HepG2 (cell line): ENCODE measurements at regions not wholly inside any gene's neighbourhood (a gene's known extent, or its start where the extent isn't known, plus 50 kb on each side); places are given as distances from the start of the nearest gene placed in this dataset.

Experiments
- ATAC-seq: fragments of 200-7000 bp; cut with Tn5 transposase; 3 replicates; pipeline ENCODE4 v1.9.1; 2020; ENCODE audit warnings: mild to moderate bottlenecking, moderate library complexity
- BruUV-seq: library from RNA; stranded (reverse); fragments of 400-500 nt; replicated peaks from 2 replicates; lab custom pipeline; 2021; lab: Mats Ljungman, UMichigan
- CTCF ChIA-PET: fragments of 300-600 bp; formaldehyde crosslinking; extraction: SDS; loops from one replicate; lab custom pipeline; 2021; ENCODE audit warnings: low total read pairs, inconsistent platforms, low intra/inter-chr PET ratio; lab: Yijun Ruan, JAX
- POLR2A ChIA-PET: fragments of 350-600 bp; sonication (Branson Sonifier 250); formaldehyde crosslinking; loops from one replicate; lab custom pipeline; 2020; ENCODE audit warnings: antibody characterized with exemption, inconsistent platforms; lab: Yijun Ruan, JAX
- DNase-seq: peaks from one replicate; pipeline ENCODE4 v3.0.0-alpha.2; 2015; ENCODE audit warnings: low spot score
- FAIRE-seq: peaks from 3 replicates; lab custom pipeline; 2011; peaks lifted over from hg19 to GRCh38; lab: Jason Lieb, UNC
- H2AFZ ChIP-seq: one replicate; pipeline ENCODE4 v1.6.1; 2011; ENCODE audit warnings: low read length, inconsistent platforms
- H3K27ac ChIP-seq: fragments of 300-600 bp; 3 replicates; pipeline ENCODE4 v1.8.0; 2011; ENCODE audit warnings: mixed run types, mild to moderate bottlenecking, mixed read lengths, low read length, inconsistent platforms; ENCODE audit not compliant: insufficient read depth; ENCODE audit errors: extremely low read length
- H3K27me3 ChIP-seq, 2 experiments: fragments of 200-600 bp in 1 of 2; 2 replicates in 1 of 2; 3 replicates in 1 of 2; pipeline versions ENCODE4 v1.6.0 to v1.8.0; 2011; ENCODE audit warnings: low read length in 2 of 2, mild to moderate bottlenecking in 2 of 2, moderate library complexity in 2 of 2, inconsistent platforms in 1 of 2; ENCODE audit not compliant: insufficient read depth in 2 of 2, control insufficient read depth in 1 of 2
- H3K36me3 ChIP-seq, 2 experiments: fragments of 200-600 bp in 1 of 2; replicated peaks in 1 of 2; 2 replicates in 1 of 2; 3 replicates in 1 of 2; pipeline versions ENCODE4 v1.5.1 to v1.8.0; 2011; ENCODE audit warnings: low read length in 2 of 2, inconsistent platforms in 1 of 2; ENCODE audit not compliant: insufficient read depth in 2 of 2, control insufficient read depth in 1 of 2
- H3K4me1 ChIP-seq: 2 replicates; pipeline ENCODE4 v1.5.1; 2012; ENCODE audit warnings: low read length, inconsistent platforms; ENCODE audit not compliant: insufficient read depth
- H3K4me2 ChIP-seq: 2 replicates; pipeline ENCODE4 v1.6.0; 2011; ENCODE audit warnings: low read depth, low read length, inconsistent platforms
- H3K4me3 ChIP-seq, 3 experiments: fragments of 200-600 bp in 1 of 3; sonication (generic), shearing (Covaris generic) in 1 of 3; replicated peaks in 1 of 3; 2 replicates each; pipeline ENCODE4 v1.5.1; 2011 to 2016; ENCODE audit warnings: low read length in 3 of 3, inconsistent platforms in 2 of 3, low read depth in 2 of 3, mild to moderate bottlenecking in 2 of 3, control low read depth in 1 of 3, mixed read lengths in 1 of 3; ENCODE audit not compliant: insufficient read depth in 1 of 3
- H3K79me2 ChIP-seq: one replicate; pipeline ENCODE4 v1.6.1; 2011; ENCODE audit warnings: low read length, inconsistent platforms; ENCODE audit not compliant: insufficient read depth
- H3K9ac ChIP-seq: 2 replicates; pipeline ENCODE4 v1.6.0; 2011; ENCODE audit warnings: mild to moderate bottlenecking, low read depth, low read length, inconsistent platforms; ENCODE audit not compliant: insufficient read depth
- H3K9me3 ChIP-seq: 2 replicates; pipeline ENCODE4 v1.5.1; 2012; ENCODE audit warnings: mild to moderate bottlenecking, low read length
- H4K20me1 ChIP-seq: 2 replicates; pipeline ENCODE4 v1.6.0; 2011; ENCODE audit warnings: inconsistent platforms, mild to moderate bottlenecking, low read length, moderate library complexity; ENCODE audit not compliant: insufficient read depth
- CCDC6 ChIP-seq: sonication (generic); formaldehyde crosslinking; IDR thresholded peaks from 2 replicates; pipeline ENCODE4 v1.8.1; 2022; ENCODE audit warnings: mild to moderate bottlenecking, missing genetic modification reagents, moderate library complexity
- GATA4 ChIP-seq: sonication (generic); IDR thresholded peaks from 2 replicates; pipeline ENCODE4 v1.6.1; 2016; ENCODE audit warnings: antibody characterized with exemption, low read depth, borderline replicate concordance
- KLF13 ChIP-seq: sonication (generic); formaldehyde crosslinking; IDR thresholded peaks from 2 replicates; pipeline ENCODE4 v1.4.0; 2020; ENCODE audit warnings: mild to moderate bottlenecking, missing genetic modification reagents
- MED1 ChIP-seq: sonication (generic); formaldehyde crosslinking; IDR thresholded peaks from 2 replicates; pipeline ENCODE4 v1.4.0; 2020; ENCODE audit warnings: missing genetic modification reagents
- MIER2 ChIP-seq: IDR thresholded peaks from 2 replicates; pipeline ENCODE4 v1.6.1; 2016; ENCODE audit warnings: missing biosample characterization, missing genetic modification reagents
- RBAK ChIP-seq: sonication (generic); formaldehyde crosslinking; IDR thresholded peaks from 2 replicates; pipeline ENCODE4 v1.5.1; 2020; ENCODE audit warnings: mild to moderate bottlenecking, missing genetic modification reagents
- ZIK1 ChIP-seq: sonication (generic); formaldehyde crosslinking; IDR thresholded peaks from 2 replicates; pipeline ENCODE4 v1.5.0; 2020; ENCODE audit warnings: mild to moderate bottlenecking, low read depth, missing genetic modification reagents, borderline replicate concordance
- ZMYM3 ChIP-seq: sonication (generic); formaldehyde crosslinking; IDR thresholded peaks from 2 replicates; pipeline ENCODE4 v1.5.1; 2020; ENCODE audit warnings: mild to moderate bottlenecking, missing genetic modification reagents
- ZNF44 ChIP-seq: sonication (generic); formaldehyde crosslinking; IDR thresholded peaks from 2 replicates; pipeline ENCODE4 v1.5.1; 2020; ENCODE audit warnings: mild to moderate bottlenecking, missing genetic modification reagents
- ZNF607 ChIP-seq: sonication (generic); formaldehyde crosslinking; IDR thresholded peaks from 2 replicates; pipeline ENCODE4 v1.5.1; 2020; ENCODE audit warnings: missing genetic modification reagents, mild to moderate bottlenecking, borderline replicate concordance
- WGBS: methylation state at CpG from one replicate; pipeline ENCODE4 v1.1.6; 2017; ENCODE audit warnings: low lambda C conversion rate; 5-methylcytosine and 5-hydroxymethylcytosine counted together
- in situ Hi-C: cut with HindIII; loops from 2 replicates; pipeline ENCODE4 v1.10.0; 2017; ENCODE audit warnings: low pct_unique_long_range_greater_than_20kb; ENCODE audit not compliant: extremely low pct_ligation_motif_present
- intact Hi-C: fragments of 100-400 bp; cut with micrococcal nuclease; formaldehyde crosslinking; loops from one replicate; pipeline ENCODE4 v1.10.0; 2022; ENCODE audit not compliant: unreplicated experiment
- TF ChIP-seq, protein P1 (sequence below): IDR thresholded peaks from 2 replicates; pipeline ENCODE4 v1.6.1; 2016; ENCODE audit warnings: low read depth, control low read depth
- TF ChIP-seq, protein P2 (sequence below): sonication (generic); formaldehyde crosslinking; IDR thresholded peaks from 2 replicates; pipeline ENCODE4 v1.9.0; 2022; ENCODE audit warnings: low read depth, missing genetic modification reagents

GRCh38 chr14:55846826-55847446, 266.9 kb downstream of the KTN1 start:
- no peaks in the 10 kb centered on the region for H4K20me1 ChIP-seq
- CTCF ChIA-PET = no interaction called here
- intact Hi-C loops = no loop called here

GRCh38 chr14:55847766-55848165, 267.8 kb downstream of the KTN1 start:
- Histone ChIP-seq H3K9ac (no peak overlapping the region), H3K9me3 (no peaks in the 10 kb centered on the region), H3K36me3 (no peaks in the 10 kb centered on the region), H3K4me2 (no peak overlapping the region), H3K79me2 (no peaks in the 10 kb centered on the region), H2AFZ (no peak overlapping the region), H3K4me3 (no peak overlapping the region), H4K20me1 (no peaks in the 10 kb centered on the region), H3K27me3 (no peaks in the 10 kb centered on the region; a peak in 1 of 5 replicates), H3K27ac (no peak overlapping the region), H3K4me1 (no peaks in the 10 kb centered on the region)
- FAIRE-seq = no peak
- 1% methylated on average over 3 of the region's 3 CpGs for WGBS
- BruUV-seq = no TSS peak
- POLR2A ChIA-PET = no interaction called here
- CTCF ChIA-PET = no interaction called here
- in situ Hi-C loops = no loop called here
- intact Hi-C loops = no loop called here
- no peak for ATAC-seq
- DNase-seq = no peak
- TF ChIP-seq, protein P1, sequence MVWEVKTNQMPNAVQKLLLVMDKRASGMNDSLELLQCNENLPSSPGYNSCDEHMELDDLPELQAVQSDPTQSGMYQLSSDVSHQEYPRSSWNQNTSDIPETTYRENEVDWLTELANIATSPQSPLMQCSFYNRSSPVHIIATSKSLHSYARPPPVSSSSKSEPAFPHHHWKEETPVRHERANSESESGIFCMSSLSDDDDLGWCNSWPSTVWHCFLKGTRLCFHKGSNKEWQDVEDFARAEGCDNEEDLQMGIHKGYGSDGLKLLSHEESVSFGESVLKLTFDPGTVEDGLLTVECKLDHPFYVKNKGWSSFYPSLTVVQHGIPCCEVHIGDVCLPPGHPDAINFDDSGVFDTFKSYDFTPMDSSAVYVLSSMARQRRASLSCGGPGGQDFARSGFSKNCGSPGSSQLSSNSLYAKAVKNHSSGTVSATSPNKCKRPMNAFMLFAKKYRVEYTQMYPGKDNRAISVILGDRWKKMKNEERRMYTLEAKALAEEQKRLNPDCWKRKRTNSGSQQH = no peak
- TF ChIP-seq MED1 (CRISPR knock-in tag) = no peak
- TF ChIP-seq, protein P2, sequence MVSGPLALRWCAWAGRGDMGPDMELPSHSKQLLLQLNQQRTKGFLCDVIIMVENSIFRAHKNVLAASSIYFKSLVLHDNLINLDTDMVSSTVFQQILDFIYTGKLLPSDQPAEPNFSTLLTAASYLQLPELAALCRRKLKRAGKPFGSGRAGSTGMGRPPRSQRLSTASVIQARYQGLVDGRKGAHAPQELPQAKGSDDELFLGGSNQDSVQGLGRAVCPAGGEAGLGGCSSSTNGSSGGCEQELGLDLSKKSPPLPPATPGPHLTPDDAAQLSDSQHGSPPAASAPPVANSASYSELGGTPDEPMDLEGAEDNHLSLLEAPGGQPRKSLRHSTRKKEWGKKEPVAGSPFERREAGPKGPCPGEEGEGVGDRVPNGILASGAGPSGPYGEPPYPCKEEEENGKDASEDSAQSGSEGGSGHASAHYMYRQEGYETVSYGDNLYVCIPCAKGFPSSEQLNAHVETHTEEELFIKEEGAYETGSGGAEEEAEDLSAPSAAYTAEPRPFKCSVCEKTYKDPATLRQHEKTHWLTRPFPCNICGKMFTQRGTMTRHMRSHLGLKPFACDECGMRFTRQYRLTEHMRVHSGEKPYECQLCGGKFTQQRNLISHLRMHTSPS (CRISPR knock-in tag) = no peak

More at GRCh38 chr14:55846826-55847446, 266.9 kb downstream of the KTN1 start:
- H3K4me2 ChIP-seq = no peak overlapping the region
- ATAC-seq (no peak), DNase-seq (no peak), FAIRE-seq (no peak)
- no peak for TF ChIP-seq ZNF607 (CRISPR knock-in tag)
- TF ChIP-seq CCDC6 (CRISPR knock-in tag) = no peak
- TF ChIP-seq ZIK1 = no peak
- no peak for TF ChIP-seq ZNF44 (CRISPR knock-in tag)
- TF ChIP-seq ZMYM3 (CRISPR knock-in tag) = no peak
- no peak for TF ChIP-seq GATA4
- TF ChIP-seq RBAK (CRISPR knock-in tag) = no peak
- TF ChIP-seq KLF13 (CRISPR knock-in tag) = no peak
- no peak for TF ChIP-seq MIER2 (CRISPR knock-in tag)
- no peak overlapping the region for H3K4me3 ChIP-seq
- no peaks in the 10 kb centered on the region for H3K4me1 ChIP-seq
- H3K36me3 ChIP-seq = no peaks in the 10 kb centered on the region
- no peak overlapping the region for H3K27ac ChIP-seq
- BruUV-seq = no TSS peak
- H3K27me3 ChIP-seq = no peaks in the 10 kb centered on the region; a peak in 1 of 5 replicates
- WGBS = 0% methylated on average over 2 of the region's 2 CpGs
- in situ Hi-C loops = no loop called here
- no peak overlapping the region for H3K9ac ChIP-seq
- no peaks in the 10 kb centered on the region for H3K79me2 ChIP-seq
- H3K9me3 ChIP-seq = no peaks in the 10 kb centered on the region
- POLR2A ChIA-PET = no interaction called here
- H2AFZ ChIP-seq = no peak overlapping the region
